BJ (cell line): ENCODE measurements at regions not wholly inside any gene's neighbourhood (a gene's known extent, or its start where the extent isn't known, plus 50 kb on each side); places are given as distances from the start of the nearest gene placed in this dataset.

Experiments used
- CTCF ChIA-PET: fragments of 350-600 bp; formaldehyde crosslinking; extraction: SDS; loops from one replicate; lab custom pipeline; 2021; ENCODE audit warnings: antibody characterized with exemption, inconsistent platforms; lab: Yijun Ruan, JAX
- POLR2A ChIA-PET: fragments of 300-600 bp; sonication (Branson Sonifier 250); formaldehyde crosslinking; extraction: SDS; loops from one replicate; lab custom pipeline; 2021; ENCODE audit warnings: antibody characterized with exemption; lab: Charles Lee
- DNase-seq: peaks from one replicate; pipeline ENCODE4 v3.0.0-alpha.2; 2011; ENCODE audit warnings: low read depth
- H3K27me3 ChIP-seq: 2 replicates; pipeline ENCODE4 v1.6.0; 2011; ENCODE audit warnings: low read length; ENCODE audit not compliant: control insufficient read depth, insufficient read depth
- H3K36me3 ChIP-seq: 2 replicates; pipeline ENCODE4 v1.5.1; 2011; ENCODE audit warnings: low read length; ENCODE audit not compliant: control insufficient read depth, insufficient read depth
- H3K4me3 ChIP-seq: 2 replicates; pipeline ENCODE4 v1.5.1; 2011; ENCODE audit warnings: low read depth, mild to moderate bottlenecking, control low read depth, low read length
- CTCF ChIP-seq: IDR thresholded peaks from 2 replicates; pipeline ENCODE4 v1.5.1; 2011; ENCODE audit warnings: low read depth, mild to moderate bottlenecking, control low read depth, inconsistent platforms, low read length, moderate library complexity; ENCODE audit not compliant: insufficient read depth

- Histone ChIP-seq H3K4me3 (no peak overlapping the region), H3K27me3 (peaks cover 6% of the 10 kb centered on the region), H3K36me3 (no peaks in the 10 kb centered on the region)
- CTCF ChIA-PET, result interaction anchor here (1.0 to 1.3 kb wide), 3 partner anchors 12 to 77 kb away, joined by 3 to 5 read pairs (median 3); no protein-coding TSS in a partner anchor
- POLR2A ChIA-PET, result no interaction called here
- no peak for TF ChIP-seq CTCF
- no peak for DNase-seq
Measured at GRCh38 chr1:40926441-40926840, 53.1 kb upstream of the CTPS1 start.

DNA sequence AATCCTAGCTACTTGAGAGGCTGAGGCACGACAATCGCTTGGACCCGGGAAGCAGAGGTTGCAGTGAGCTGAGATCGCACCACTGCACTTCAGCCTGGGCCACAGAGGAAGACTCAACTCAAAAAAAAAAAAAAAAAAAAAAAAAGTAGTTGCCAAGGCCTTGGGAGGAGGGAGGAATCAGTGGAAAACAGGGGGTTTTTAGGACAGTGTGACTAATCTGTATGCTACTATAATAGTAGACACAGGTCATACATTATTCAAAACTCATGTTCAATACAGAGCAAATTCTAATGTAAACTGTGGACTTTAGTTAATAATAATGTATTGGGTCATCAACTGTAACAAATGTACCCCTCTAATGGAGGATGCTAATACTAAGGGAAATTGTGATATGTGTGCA is 51.7 kb upstream of the CTPS1 start:
- ChIA-PET CTCF (no interaction called here), POLR2A (no interaction called here)
- DNase-seq, result no peak
- no peak for TF ChIP-seq CTCF
- H3K4me3 ChIP-seq, result no peak overlapping the region
- H3K36me3 ChIP-seq, result no peaks in the 10 kb centered on the region
- peaks cover 6% of the 10 kb centered on the region for H3K27me3 ChIP-seq

DNA sequence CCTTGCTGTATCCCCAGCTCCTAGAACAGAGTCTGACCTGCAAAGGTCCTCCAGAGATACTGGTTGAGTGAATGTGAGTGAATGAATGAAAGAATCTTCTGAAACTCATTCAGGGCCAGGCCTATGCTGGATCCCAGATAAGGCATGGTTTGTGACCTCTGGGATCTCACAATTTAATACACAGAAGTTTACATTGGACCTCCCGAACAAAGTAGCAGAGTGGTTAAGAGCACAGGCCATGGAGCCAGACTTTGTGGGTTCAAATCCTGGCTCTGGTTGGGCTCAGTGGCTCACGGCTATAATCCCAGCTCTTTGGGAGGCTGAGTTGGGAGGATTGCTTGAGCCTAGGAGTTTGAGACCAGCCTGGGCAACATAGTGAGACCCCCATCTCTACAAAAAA is 50.8 kb upstream of the CTPS1 start:
- POLR2A ChIA-PET, result no interaction called here
- Histone ChIP-seq H3K4me3 (no peak overlapping the region), H3K36me3 (no peaks in the 10 kb centered on the region), H3K27me3 (peaks cover 3% of the 10 kb centered on the region; the same call in 1 of the 2 replicates)
- DNase-seq, result no peak
- CTCF ChIA-PET, result interaction anchor here (1.0 kb wide), 1 partner anchor 11 kb away, joined by 4 read pairs; no protein-coding TSS in a partner anchor
- no peak for TF ChIP-seq CTCF

GRCh38 chr1:40929155-40929554 is 50.3 kb upstream of the CTPS1 start:
- no peak for DNase-seq
- no peaks in the 10 kb centered on the region for H3K36me3 ChIP-seq
- ChIA-PET POLR2A (no interaction called here), CTCF (interaction anchor here (1.0 kb wide), 1 partner anchor 10 kb away, joined by 4 read pairs; no protein-coding TSS in a partner anchor)
- peaks cover 3% of the 10 kb centered on the region; the same call in 1 of the 2 replicates for H3K27me3 ChIP-seq
- no peak for TF ChIP-seq CTCF
- no peak overlapping the region for H3K4me3 ChIP-seq
